HUES6 (cell line): ENCODE measurements at regions not wholly inside any gene's neighbourhood (a gene's known extent, or its start where the extent isn't known, plus 50 kb on each side); places are given as distances from the start of the nearest gene placed in this dataset.

Experiments
- H3K27ac ChIP-seq: 2 replicates; pipeline ENCODE4 v1.7.0; 2013; ENCODE audit warnings: low read depth, mild to moderate bottlenecking, low read length, inconsistent platforms
- H3K27me3 ChIP-seq: 2 replicates; pipeline ENCODE4 v1.6.1; 2013; ENCODE audit warnings: low read length; ENCODE audit not compliant: control insufficient read depth, insufficient read depth
- H3K36me3 ChIP-seq: 2 replicates; pipeline ENCODE4 v1.6.1; 2013; ENCODE audit warnings: low read length; ENCODE audit not compliant: control insufficient read depth, insufficient read depth
- H3K4me1 ChIP-seq: 2 replicates; pipeline ENCODE4 v1.6.1; 2013; ENCODE audit warnings: low read length; ENCODE audit not compliant: control insufficient read depth, insufficient read depth
- H3K4me3 ChIP-seq: 2 replicates; pipeline ENCODE4 v1.5.1; 2013; ENCODE audit warnings: low read depth, low read length
- H3K9ac ChIP-seq: one replicate; pipeline ENCODE4 v1.6.1; 2013; ENCODE audit warnings: mild to moderate bottlenecking, low read length
- H3K9me3 ChIP-seq: 2 replicates; pipeline ENCODE4 v1.6.1; 2013; ENCODE audit warnings: low read depth, low read length; ENCODE audit not compliant: control insufficient read depth, insufficient read depth

DNA sequence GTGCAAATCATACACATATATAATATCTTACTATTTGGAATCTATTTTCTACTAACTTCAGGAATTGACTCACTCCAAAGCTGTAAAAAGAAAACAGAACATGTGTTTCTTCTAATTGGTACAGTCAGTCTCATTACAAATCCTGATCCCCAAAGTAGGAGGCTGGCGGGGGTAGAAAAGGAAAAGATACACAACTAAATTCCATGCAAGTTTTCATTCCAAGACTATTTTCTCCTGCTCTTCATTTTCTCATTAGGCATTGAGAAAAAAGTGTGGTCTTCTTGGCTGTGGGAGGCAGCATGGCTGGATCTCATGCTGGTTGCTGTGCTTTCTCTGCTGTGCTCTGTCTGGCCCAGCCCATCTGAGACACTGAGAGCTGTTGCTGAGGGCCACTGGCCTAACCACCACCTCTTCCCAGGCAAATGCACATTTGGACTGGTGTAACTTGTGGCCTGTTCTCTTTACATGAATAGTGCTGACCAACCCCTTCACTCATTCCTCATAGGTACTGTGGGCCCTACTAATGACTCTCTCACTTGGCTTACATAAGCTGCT lies 1107.5 kb upstream of the B3GALT2 start:
- Histone ChIP-seq H3K27me3 (no peaks in the 10 kb centered on the region), H3K9me3 (no peaks in the 10 kb centered on the region), H3K36me3 (no peaks in the 10 kb centered on the region), H3K4me3 (no peak overlapping the region), H3K9ac (no peak overlapping the region), H3K4me1 (peaks cover 9% of the 10 kb centered on the region), H3K27ac (no peak overlapping the region)

DNA sequence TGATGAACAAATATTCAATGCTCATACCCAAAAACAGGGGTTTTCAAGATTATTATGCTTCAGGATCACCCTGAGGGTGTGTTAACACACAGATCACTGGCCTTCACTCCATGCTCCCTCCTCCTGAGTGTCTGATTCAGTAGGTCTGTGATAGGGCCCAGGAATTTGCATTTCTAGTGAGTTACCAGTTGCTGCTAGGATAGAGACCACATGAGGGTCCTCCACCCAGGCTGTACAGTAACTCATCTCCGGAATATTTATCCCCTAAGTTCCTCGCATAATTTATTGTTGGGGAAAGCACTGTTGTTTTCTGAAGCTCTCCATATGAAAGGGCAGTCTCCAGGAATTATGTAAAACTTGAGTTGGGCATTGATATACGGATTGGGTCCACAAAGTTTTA lies 1106.6 kb upstream of the B3GALT2 start:
- H3K4me1 ChIP-seq = peaks cover 9% of the 10 kb centered on the region
- no peaks in the 10 kb centered on the region for H3K27me3 ChIP-seq
- no peak overlapping the region for H3K4me3 ChIP-seq
- H3K36me3 ChIP-seq = no peaks in the 10 kb centered on the region
- no peak overlapping the region for H3K27ac ChIP-seq
- no peaks in the 10 kb centered on the region for H3K9me3 ChIP-seq
- H3K9ac ChIP-seq = no peak overlapping the region

DNA sequence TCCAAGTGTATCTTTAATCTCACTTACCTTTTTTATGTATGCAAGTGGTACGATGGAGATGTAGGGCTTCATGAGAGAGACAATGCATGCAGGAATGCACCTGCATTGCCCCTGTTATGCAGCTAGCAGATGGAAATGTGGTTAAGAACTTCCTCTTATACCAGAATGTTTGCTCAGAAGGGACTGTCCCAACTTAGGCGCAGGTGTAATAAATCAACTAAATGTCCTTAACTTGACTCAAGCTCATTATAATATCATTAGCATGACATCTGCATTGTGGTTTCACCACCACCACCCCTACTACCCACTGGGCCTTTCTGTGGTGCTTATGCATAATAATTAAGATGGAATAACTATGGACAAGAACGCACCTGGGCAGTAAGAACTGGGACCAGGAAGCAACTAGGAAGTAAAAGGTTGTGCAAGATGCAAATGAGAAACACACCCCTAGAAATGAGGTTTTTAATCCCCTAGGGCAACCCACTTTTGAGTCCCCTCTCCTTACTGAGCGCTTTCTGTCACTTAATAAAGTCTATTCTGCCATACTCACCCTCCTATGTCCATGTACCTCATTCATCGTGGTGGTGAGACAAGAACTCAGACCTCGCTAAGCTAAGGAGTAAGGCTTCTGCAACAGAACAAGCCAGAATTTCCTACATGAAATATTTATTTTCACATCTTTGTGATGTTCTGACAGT lies 1103.3 kb upstream of the B3GALT2 start:
- peaks cover 9% of the 10 kb centered on the region for H3K4me1 ChIP-seq
- H3K36me3 ChIP-seq = no peaks in the 10 kb centered on the region
- H3K4me3 ChIP-seq = no peak overlapping the region
- H3K27me3 ChIP-seq = no peaks in the 10 kb centered on the region
- H3K9me3 ChIP-seq = no peaks in the 10 kb centered on the region
- H3K27ac ChIP-seq = no peak overlapping the region
- no peak overlapping the region for H3K9ac ChIP-seq

DNA sequence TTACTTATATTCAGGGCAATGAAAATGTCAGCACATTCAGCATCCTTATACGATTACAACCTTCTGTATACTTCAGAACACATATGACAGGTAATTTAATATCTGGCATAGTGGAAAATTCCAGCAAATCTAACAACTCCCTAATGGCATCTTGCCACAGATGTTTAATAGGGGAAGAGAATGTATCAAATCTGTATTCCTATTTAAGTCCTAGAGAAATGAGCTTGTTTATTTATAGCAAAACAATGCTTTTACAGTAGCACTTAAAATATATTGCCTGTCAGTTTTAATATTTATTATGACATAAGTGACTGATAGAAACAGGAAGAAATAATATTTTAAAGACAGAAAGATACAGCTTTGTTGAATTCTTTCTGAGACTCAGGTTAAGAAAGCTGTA lies 1101.8 kb upstream of the B3GALT2 start:
- Histone ChIP-seq H3K9me3 (no peaks in the 10 kb centered on the region), H3K36me3 (no peaks in the 10 kb centered on the region), H3K4me1 (peaks cover 8% of the 10 kb centered on the region), H3K27ac (no peak overlapping the region), H3K9ac (no peak overlapping the region), H3K27me3 (no peaks in the 10 kb centered on the region), H3K4me3 (no peak overlapping the region)

DNA sequence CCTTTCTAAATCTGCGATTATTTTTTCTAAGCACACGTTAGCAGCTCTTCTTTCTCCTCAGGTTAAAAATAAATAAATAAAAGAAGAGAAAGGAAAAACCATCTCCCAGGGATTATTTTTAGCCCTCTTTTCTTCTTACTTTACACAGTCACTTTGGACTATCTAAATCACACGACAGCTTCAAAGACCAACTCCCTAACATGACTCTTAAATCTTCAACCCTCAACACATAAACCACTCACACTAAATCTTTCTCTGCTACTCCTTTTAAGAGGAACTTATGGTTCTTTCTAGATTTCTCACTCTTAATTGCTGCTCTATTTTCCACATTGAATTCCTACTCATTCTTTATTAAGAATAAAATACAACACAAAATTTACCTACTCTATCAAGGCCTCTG lies 1095.0 kb upstream of the B3GALT2 start:
- Histone ChIP-seq H3K9me3 (no peaks in the 10 kb centered on the region), H3K4me3 (no peak overlapping the region), H3K36me3 (no peaks in the 10 kb centered on the region), H3K27me3 (no peaks in the 10 kb centered on the region), H3K9ac (no peak overlapping the region), H3K4me1 (no peaks in the 10 kb centered on the region; the same call in 1 of the 2 replicates), H3K27ac (no peak overlapping the region)

DNA sequence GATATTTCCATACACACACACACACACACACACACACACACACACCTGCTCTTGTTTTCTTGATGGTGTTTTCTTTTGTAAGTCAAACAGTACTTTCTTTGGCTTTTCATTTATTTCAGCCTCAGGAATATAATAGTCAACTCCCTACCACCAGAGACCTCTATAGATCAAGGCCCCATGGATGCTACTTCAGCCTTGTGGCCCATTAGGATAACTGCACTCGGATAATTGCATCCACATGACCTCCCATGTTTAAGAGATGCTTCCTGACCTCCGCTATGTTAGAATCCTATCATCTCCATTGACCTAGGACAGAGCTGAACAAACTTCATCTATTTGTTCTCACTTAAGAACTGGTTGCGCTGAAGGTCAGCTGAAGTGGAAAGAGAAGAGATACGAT lies 1094.0 kb upstream of the B3GALT2 start:
- H3K9ac ChIP-seq = no peak overlapping the region
- H3K4me1 ChIP-seq = no peaks in the 10 kb centered on the region
- H3K27ac ChIP-seq = no peak overlapping the region
- H3K4me3 ChIP-seq = no peak overlapping the region
- H3K36me3 ChIP-seq = no peaks in the 10 kb centered on the region
- H3K27me3 ChIP-seq = no peaks in the 10 kb centered on the region
- H3K9me3 ChIP-seq = no peaks in the 10 kb centered on the region

DNA sequence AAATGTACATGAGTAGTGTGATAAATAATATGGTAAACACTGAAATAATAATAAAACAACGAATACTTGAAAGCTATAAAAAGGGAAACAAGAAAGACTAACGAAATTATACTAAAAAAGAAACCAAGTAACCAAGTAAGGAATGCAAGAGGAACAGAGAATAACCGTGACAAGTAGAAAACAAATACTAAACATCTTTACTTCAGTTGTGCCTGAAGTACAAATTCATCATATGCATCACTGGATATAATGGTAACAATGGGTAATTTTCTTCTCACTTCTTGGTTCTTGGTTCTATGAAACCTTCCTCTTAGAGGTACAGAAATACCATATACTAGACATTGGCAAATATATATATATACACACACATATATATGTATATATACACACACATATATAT lies 1093.6 kb upstream of the B3GALT2 start:
- Histone ChIP-seq H3K27ac (no peak overlapping the region), H3K9me3 (no peaks in the 10 kb centered on the region), H3K36me3 (no peaks in the 10 kb centered on the region), H3K4me1 (no peaks in the 10 kb centered on the region), H3K9ac (no peak overlapping the region), H3K4me3 (no peak overlapping the region), H3K27me3 (no peaks in the 10 kb centered on the region)

DNA sequence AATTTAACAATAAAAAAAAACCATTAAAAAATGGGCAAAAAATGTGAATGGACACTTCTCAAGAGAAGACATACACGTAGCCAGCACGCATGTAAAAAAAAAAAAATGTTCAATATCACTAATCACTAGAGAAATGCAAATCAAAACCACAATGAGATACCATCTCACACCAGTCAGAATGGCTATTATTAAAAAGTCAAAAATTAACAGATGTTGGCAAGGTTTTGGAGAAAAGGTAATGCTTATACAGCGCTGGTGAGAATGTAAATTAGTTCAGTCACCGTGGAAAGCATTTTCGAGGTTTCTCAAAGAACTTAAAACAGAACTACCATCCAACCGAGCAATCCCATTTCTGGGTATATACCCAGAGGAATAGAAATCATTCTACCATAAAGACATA lies 1091.5 kb upstream of the B3GALT2 start:
- Histone ChIP-seq H3K36me3 (no peaks in the 10 kb centered on the region), H3K27me3 (no peaks in the 10 kb centered on the region), H3K4me1 (no peaks in the 10 kb centered on the region), H3K27ac (no peak overlapping the region), H3K9ac (no peak overlapping the region), H3K4me3 (no peak overlapping the region), H3K9me3 (no peaks in the 10 kb centered on the region)

DNA sequence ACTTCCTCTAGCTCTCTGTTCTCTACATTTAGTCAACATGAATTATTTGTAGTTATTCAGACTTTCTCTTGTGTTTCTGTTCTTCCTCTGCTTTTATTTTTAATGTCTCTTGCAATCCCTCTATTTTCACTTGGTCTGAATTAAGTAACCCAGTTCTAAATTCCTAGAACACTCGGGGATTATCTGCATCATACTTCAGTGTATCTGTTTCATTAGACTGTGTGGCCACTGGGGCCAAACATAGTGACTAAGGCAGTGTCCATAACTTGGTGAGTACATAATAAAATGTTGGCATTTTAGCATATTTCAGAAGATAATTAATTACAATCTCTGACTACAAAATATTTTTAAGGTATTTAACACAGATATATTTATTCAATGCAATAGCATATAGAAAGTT lies 1087.2 kb upstream of the B3GALT2 start:
- H3K9me3 ChIP-seq = no peaks in the 10 kb centered on the region
- 0 out of 2 replicates have a peak, but pooled peaks cover 2% of the 10 kb centered on the region for H3K4me1 ChIP-seq
- H3K36me3 ChIP-seq = no peaks in the 10 kb centered on the region
- H3K9ac ChIP-seq = no peak overlapping the region
- no peak overlapping the region for H3K4me3 ChIP-seq
- no peak overlapping the region for H3K27ac ChIP-seq
- no peaks in the 10 kb centered on the region for H3K27me3 ChIP-seq

DNA sequence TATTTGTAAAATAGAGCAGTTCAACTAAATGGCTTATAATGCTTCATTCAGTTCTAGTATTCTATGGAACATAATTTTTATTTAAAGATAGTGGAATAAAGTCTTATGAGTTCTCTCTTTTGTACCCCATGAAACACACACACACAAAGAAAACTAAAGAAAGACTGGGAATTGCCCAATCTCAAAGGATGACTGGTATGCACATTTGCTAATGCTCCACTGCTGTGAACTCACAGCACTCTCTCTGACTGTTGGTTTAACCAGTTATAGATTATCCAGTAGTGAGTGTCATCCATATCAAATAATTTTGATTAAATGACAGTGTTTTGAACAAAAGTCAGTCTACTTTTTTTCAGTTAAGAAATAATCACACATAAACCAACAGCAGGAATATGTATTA lies 1082.4 kb upstream of the B3GALT2 start:
- H3K27ac ChIP-seq = no peak overlapping the region
- H3K4me3 ChIP-seq = no peak overlapping the region
- no peak overlapping the region for H3K9ac ChIP-seq
- H3K4me1 ChIP-seq = 0 out of 2 replicates have a peak, but pooled peaks cover 4% of the 10 kb centered on the region
- H3K27me3 ChIP-seq = no peaks in the 10 kb centered on the region
- no peaks in the 10 kb centered on the region for H3K36me3 ChIP-seq
- H3K9me3 ChIP-seq = peaks cover 6% of the 10 kb centered on the region

DNA sequence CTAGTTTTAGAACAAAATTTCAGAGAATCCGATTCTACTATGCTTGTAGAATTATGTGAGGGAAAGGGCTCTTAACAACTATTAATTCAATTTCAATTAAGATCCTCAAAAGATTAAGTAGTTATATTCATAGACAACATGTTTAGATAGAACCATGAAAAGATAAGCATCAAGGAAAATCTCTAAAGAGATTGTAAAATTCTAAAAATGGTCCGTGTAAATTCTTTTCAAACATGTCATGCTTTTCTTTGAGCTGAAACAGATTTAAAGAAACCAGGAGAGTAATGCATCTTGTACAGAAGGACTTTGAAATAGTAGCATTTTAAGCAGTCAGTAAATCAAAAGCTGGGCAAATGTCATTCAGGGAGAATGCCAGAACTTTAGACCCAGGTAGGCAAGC lies 1080.6 kb upstream of the B3GALT2 start:
- Histone ChIP-seq H3K4me3 (no peak overlapping the region), H3K27ac (no peak overlapping the region), H3K27me3 (no peaks in the 10 kb centered on the region), H3K9me3 (peaks cover 14% of the 10 kb centered on the region), H3K36me3 (no peaks in the 10 kb centered on the region), H3K4me1 (0 out of 2 replicates have a peak, but pooled peaks cover 4% of the 10 kb centered on the region), H3K9ac (no peak overlapping the region)
